ENCODE measurements at regions not wholly inside any gene's neighbourhood (a gene's known extent, or its start where the extent isn't known, plus 50 kb on each side); places are given as distances from the start of the nearest gene placed in this dataset.

DNA sequence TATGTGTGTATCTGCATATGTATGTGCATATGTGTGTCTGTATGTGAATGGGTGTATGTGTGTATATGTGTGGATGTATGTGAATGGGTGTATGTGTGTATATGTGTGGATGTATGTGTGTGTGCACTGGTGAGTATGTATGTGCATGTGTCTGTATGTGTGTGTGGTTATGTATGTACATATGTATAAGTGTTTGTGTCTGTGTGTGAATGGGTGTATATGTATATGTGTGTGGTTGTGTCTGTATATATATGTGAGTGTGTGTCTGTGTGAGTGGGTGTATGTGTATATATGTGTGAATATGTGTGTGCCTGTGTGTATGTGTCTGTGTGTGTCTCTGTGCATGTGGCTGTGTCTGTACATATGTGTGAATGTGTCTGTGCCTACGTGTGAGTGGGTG is 748.4 kb upstream of the HS6ST1 start:
- TF ChIP-seq, protein P1, sequence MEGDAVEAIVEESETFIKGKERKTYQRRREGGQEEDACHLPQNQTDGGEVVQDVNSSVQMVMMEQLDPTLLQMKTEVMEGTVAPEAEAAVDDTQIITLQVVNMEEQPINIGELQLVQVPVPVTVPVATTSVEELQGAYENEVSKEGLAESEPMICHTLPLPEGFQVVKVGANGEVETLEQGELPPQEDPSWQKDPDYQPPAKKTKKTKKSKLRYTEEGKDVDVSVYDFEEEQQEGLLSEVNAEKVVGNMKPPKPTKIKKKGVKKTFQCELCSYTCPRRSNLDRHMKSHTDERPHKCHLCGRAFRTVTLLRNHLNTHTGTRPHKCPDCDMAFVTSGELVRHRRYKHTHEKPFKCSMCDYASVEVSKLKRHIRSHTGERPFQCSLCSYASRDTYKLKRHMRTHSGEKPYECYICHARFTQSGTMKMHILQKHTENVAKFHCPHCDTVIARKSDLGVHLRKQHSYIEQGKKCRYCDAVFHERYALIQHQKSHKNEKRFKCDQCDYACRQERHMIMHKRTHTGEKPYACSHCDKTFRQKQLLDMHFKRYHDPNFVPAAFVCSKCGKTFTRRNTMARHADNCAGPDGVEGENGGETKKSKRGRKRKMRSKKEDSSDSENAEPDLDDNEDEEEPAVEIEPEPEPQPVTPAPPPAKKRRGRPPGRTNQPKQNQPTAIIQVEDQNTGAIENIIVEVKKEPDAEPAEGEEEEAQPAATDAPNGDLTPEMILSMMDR (IDR thresholded peaks at IDR 0.05) = no peak
- TF ChIP-seq POLR2A (IDR thresholded peaks at IDR 0.05) = no peak
- no peak for TF ChIP-seq POLR2AphosphoS5 (IDR thresholded peaks at IDR 0.05)
- no peak for TF ChIP-seq EP300 (IDR thresholded peaks at IDR 0.05)

Data from gastroesophageal sphincter (tissue), 3 donors.